ENCODE measurements at regions not wholly inside any gene's neighbourhood (a gene's known extent, or its start where the extent isn't known, plus 50 kb on each side); places are given as distances from the start of the nearest gene placed in this dataset.
A peak's percentile ranks its signal among the peaks of the same experiment; 100 is the strongest.
"Not testable (repeated sequence)": the region's sequence is repeated elsewhere in the genome, so short reads cannot be mapped to it uniquely, and the experiment has no call there.

GRCh38 chr20:40896814-40897700, 131.6 kb upstream of the TOP1 start:
- peak; percentile 18 for DNase-seq
- Mint-ChIP-seq H3K4me1 (peaks cover 69% of the 10 kb centered on the region), H3K9me3 (no peaks in the 10 kb centered on the region), H3K27me3 (ENCODE audit: low read depth, poor library complexity) (peaks cover 8% of the 10 kb centered on the region), H3K27ac (peak overlapping the region; percentile 1), H3K36me3 (ENCODE audit: low read depth) (no peaks in the 10 kb centered on the region), H3K4me3 (no peak overlapping the region)
- TF ChIP-seq CTCF (IDR thresholded peaks at IDR 0.05): no peak

GRCh38 chr20:40899344-40899743, 129.3 kb upstream of the TOP1 start:
- Mint-ChIP-seq H3K9me3 (no peaks in the 10 kb centered on the region), H3K4me1 (peaks cover 50% of the 10 kb centered on the region), H3K27ac (no peak overlapping the region), H3K27me3 (ENCODE audit: low read depth, poor library complexity) (peaks cover 12% of the 10 kb centered on the region), H3K36me3 (ENCODE audit: low read depth) (no peaks in the 10 kb centered on the region), H3K4me3 (no peak overlapping the region)
- no peak for TF ChIP-seq CTCF (IDR thresholded peaks at IDR 0.05)
- DNase-seq: no peak

- DNase-seq: no peak
- no peak for TF ChIP-seq CTCF (IDR thresholded peaks at IDR 0.05)
- peaks cover 45% of the 10 kb centered on the region for H3K4me1 Mint-ChIP-seq
- no peak overlapping the region for H3K27ac Mint-ChIP-seq
- H3K9me3 Mint-ChIP-seq: peaks cover 2% of the 10 kb centered on the region
- H3K27me3 Mint-ChIP-seq (ENCODE audit: low read depth, poor library complexity): peaks cover 12% of the 10 kb centered on the region
- H3K4me3 Mint-ChIP-seq: no peak overlapping the region
- no peaks in the 10 kb centered on the region for H3K36me3 Mint-ChIP-seq (ENCODE audit: low read depth)
Measured at GRCh38 chr20:40900666-40901215, 127.9 kb upstream of the TOP1 start.

GRCh38 chr20:40902661-40903060, 126.0 kb upstream of the TOP1 start:
- peaks cover 26% of the 10 kb centered on the region for H3K4me1 Mint-ChIP-seq
- H3K27me3 Mint-ChIP-seq (ENCODE audit: low read depth, poor library complexity): peaks cover 9% of the 10 kb centered on the region
- H3K9me3 Mint-ChIP-seq: peaks cover 8% of the 10 kb centered on the region
- H3K4me3 Mint-ChIP-seq: no peak overlapping the region
- H3K27ac Mint-ChIP-seq: no peak overlapping the region
- DNase-seq: no peak
- no peak for TF ChIP-seq CTCF (IDR thresholded peaks at IDR 0.05)
- no peaks in the 10 kb centered on the region for H3K36me3 Mint-ChIP-seq (ENCODE audit: low read depth)

- DNase-seq: no peak
- H3K4me1 Mint-ChIP-seq: peaks cover 5% of the 10 kb centered on the region
- no peak for TF ChIP-seq CTCF (IDR thresholded peaks at IDR 0.05)
Measured at GRCh38 chr20:40908309-40908708, 120.3 kb upstream of the TOP1 start.

GRCh38 chr20:40909489-40909888, 119.1 kb upstream of the TOP1 start:
- DNase-seq; H3K4me3 Mint-ChIP-seq; H3K27me3 Mint-ChIP-seq (ENCODE audit: low read depth, poor library complexity); H3K4me1 Mint-ChIP-seq; H3K27ac Mint-ChIP-seq; H3K36me3 Mint-ChIP-seq (ENCODE audit: low read depth): not testable (repeated sequence)
- H3K9me3 Mint-ChIP-seq: peaks cover 37% of the 10 kb centered on the region

More at GRCh38 chr20:40908309-40908708, 120.3 kb upstream of the TOP1 start:
- peaks cover 6% of the 10 kb centered on the region for H3K36me3 Mint-ChIP-seq (ENCODE audit: low read depth)
- peaks cover 8% of the 10 kb centered on the region for H3K27me3 Mint-ChIP-seq (ENCODE audit: low read depth, poor library complexity)
- H3K9me3 Mint-ChIP-seq: peaks cover 37% of the 10 kb centered on the region
- H3K4me3 Mint-ChIP-seq: no peak overlapping the region
- H3K27ac Mint-ChIP-seq: no peak overlapping the region

- H3K36me3 Mint-ChIP-seq (ENCODE audit: low read depth); H3K27ac Mint-ChIP-seq; H3K4me1 Mint-ChIP-seq; H3K27me3 Mint-ChIP-seq (ENCODE audit: low read depth, poor library complexity); DNase-seq; H3K4me3 Mint-ChIP-seq: not testable (repeated sequence)
- peaks cover 37% of the 10 kb centered on the region for H3K9me3 Mint-ChIP-seq
Measured at GRCh38 chr20:40910436-40910835, 118.2 kb upstream of the TOP1 start.

GRCh38 chr20:40911152-40911551, 117.5 kb upstream of the TOP1 start:
- not testable (repeated sequence) for H3K27me3 Mint-ChIP-seq (ENCODE audit: low read depth, poor library complexity); H3K27ac Mint-ChIP-seq; DNase-seq; H3K36me3 Mint-ChIP-seq (ENCODE audit: low read depth); H3K4me1 Mint-ChIP-seq; H3K4me3 Mint-ChIP-seq
- H3K9me3 Mint-ChIP-seq: peaks cover 31% of the 10 kb centered on the region

All from nephron progenitor cell (in vitro differentiated cells).